Neural progenitor cell (in vitro differentiated cells): ENCODE measurements at regions not wholly inside any gene's neighbourhood (a gene's known extent, or its start where the extent isn't known, plus 50 kb on each side); places are given as distances from the start of the nearest gene placed in this dataset.

Experiments
- CTCF ChIP-seq: fragments of 200-600 bp; sonication (generic); IDR thresholded peaks from 2 replicates; pipeline ENCODE4 v1.5.1; 2017; ENCODE audit warnings: antibody characterized with exemption, mild to moderate bottlenecking
- EZH2phosphoT487 ChIP-seq: fragments of 200-600 bp; sonication (generic); IDR thresholded peaks from 2 replicates; pipeline ENCODE4 v1.6.1; 2017; ENCODE audit warnings: antibody characterized with exemption

GRCh38 chr12:118536306-118536906, 160.1 kb downstream of the SUDS3 start:
- no peak for TF ChIP-seq CTCF
- TF ChIP-seq EZH2phosphoT487: no peak
